ENCODE measurements at regions not wholly inside any gene's neighbourhood (a gene's known extent, or its start where the extent isn't known, plus 50 kb on each side); places are given as distances from the start of the nearest gene placed in this dataset.

DNA sequence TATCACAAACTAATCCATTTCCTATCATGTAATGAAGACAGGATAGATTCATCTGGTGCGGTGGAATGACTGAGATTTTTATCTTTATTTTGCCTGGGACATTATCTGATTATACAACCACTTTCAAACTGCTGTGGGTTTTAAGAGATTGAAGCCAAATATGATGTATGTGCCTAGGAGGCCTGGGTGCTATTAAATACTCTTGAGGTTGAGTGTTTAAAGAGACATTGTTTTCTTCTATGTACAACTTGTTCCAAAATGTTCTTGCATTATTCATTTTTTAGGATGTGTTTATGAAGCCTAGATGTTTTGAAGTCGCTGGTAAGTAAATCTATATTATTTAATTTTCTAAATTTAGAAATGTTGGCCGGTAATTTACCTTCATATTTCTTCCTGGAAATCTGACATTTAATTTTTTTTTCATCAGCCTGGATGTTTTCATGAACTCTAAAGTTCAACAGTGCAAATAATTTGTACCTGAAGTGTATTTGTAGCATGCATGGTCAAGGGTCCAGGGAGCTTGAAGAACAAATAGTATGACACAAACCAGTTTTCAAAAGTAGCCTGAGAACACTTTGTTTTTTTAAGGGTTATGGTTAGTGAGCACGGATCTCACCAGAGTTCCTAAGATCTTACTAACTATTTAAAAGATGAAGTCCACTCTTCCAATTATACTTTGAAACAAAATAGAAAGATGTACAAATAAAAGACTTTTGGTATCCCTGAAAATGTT is 72.8 kb upstream of the ATP8A1 start:
- in situ Hi-C loops (cut with MboI; ENCODE audit: low sequenced_read_pairs): no loop called here
- ATAC-seq (ENCODE audit: low read depth): no peak

More for the DNA sequence above, 72.8 kb upstream of the ATP8A1 start:
- Histone ChIP-seq H3K4me3 (ENCODE audit: insufficient read depth, low read depth, low read length) (no peak overlapping the region), H3K4ac (ENCODE audit: low read depth, low read length) (no peak overlapping the region), H4K91ac (ENCODE audit: insufficient read depth, low read depth, low read length) (no peak overlapping the region), H3K27ac (ENCODE audit: insufficient read depth, low read length) (no peak overlapping the region), H3K9ac (ENCODE audit: low read depth, low read length) (no peak overlapping the region), H3K36me3 (ENCODE audit: control insufficient read depth, insufficient read depth, low read length) (no peaks in the 10 kb centered on the region), H2AK9ac (replicated peaks; ENCODE audit: low read depth, low read length, poor library complexity) (no peak overlapping the region), H3K23ac (ENCODE audit: low read depth, low read length) (no peak overlapping the region), H2BK5ac (ENCODE audit: low read depth, low read length, poor library complexity, severe bottlenecking) (no peak overlapping the region), H2AK5ac (ENCODE audit: low read depth, low read length) (no peak overlapping the region), H2BK120ac (ENCODE audit: low read depth, low read length) (no peak overlapping the region), H3K4me2 (ENCODE audit: low read depth, low read length) (no peak overlapping the region), H4K5ac (ENCODE audit: low read depth, low read length) (no peak overlapping the region), H3K27me3 (ENCODE audit: control insufficient read depth, insufficient read depth, low read length) (no peaks in the 10 kb centered on the region), H3K18ac (ENCODE audit: low read depth, low read length) (no peak overlapping the region), H3K79me1 (ENCODE audit: low read depth in 1 of 2, low read length in 2 of 2) (no peaks in the 10 kb centered on the region), H3K56ac (ENCODE audit: extremely low read depth, insufficient read depth, low read length) (no peak overlapping the region), H2BK20ac (ENCODE audit: low read depth, low read length) (no peak overlapping the region), H2BK15ac (ENCODE audit: low read depth, low read length) (no peak overlapping the region), H3K9me1 (ENCODE audit: insufficient read depth, low read length) (no peaks in the 10 kb centered on the region), H4K8ac (ENCODE audit: low read depth in 2 of 2, low read length in 2 of 2) (no peak overlapping the region), H3K14ac (replicated peaks; ENCODE audit: low read depth, low read length) (no peak overlapping the region), H4K20me1 (ENCODE audit: insufficient read depth, low read length) (no peaks in the 10 kb centered on the region), H3K9me3 (ENCODE audit: control insufficient read depth, insufficient read depth, low read length) (no peaks in the 10 kb centered on the region), H3K4me1 (ENCODE audit: control insufficient read depth, insufficient read depth, low read length) (no peaks in the 10 kb centered on the region), H2AFZ (replicated peaks; ENCODE audit: low read length, poor library complexity) (no peak overlapping the region)
- TF ChIP-seq SMC3 (IDR thresholded peaks at IDR 0.05; ENCODE audit: low read depth, low read length) (no peak), CEBPB (IDR thresholded peaks at IDR 0.05; ENCODE audit: low read depth, low read length) (no peak), RFX5 (IDR thresholded peaks at IDR 0.05; ENCODE audit: low read depth, low read length) (no peak), RAD21 (IDR thresholded peaks at IDR 0.05; ENCODE audit: low read length) (no peak), RCOR1 (IDR thresholded peaks at IDR 0.05; ENCODE audit: insufficient replicate concordance, low read length) (no peak), CHD1 (IDR thresholded peaks at IDR 0.05; ENCODE audit: low read depth, low read length) (no peak), MAFK (IDR thresholded peaks at IDR 0.05; ENCODE audit: low read depth, low read length) (no peak)
- TF ChIP-seq, protein P1, sequence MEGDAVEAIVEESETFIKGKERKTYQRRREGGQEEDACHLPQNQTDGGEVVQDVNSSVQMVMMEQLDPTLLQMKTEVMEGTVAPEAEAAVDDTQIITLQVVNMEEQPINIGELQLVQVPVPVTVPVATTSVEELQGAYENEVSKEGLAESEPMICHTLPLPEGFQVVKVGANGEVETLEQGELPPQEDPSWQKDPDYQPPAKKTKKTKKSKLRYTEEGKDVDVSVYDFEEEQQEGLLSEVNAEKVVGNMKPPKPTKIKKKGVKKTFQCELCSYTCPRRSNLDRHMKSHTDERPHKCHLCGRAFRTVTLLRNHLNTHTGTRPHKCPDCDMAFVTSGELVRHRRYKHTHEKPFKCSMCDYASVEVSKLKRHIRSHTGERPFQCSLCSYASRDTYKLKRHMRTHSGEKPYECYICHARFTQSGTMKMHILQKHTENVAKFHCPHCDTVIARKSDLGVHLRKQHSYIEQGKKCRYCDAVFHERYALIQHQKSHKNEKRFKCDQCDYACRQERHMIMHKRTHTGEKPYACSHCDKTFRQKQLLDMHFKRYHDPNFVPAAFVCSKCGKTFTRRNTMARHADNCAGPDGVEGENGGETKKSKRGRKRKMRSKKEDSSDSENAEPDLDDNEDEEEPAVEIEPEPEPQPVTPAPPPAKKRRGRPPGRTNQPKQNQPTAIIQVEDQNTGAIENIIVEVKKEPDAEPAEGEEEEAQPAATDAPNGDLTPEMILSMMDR (conservative IDR thresholded peaks at IDR 0.05; ENCODE audit: low read depth, low read length): no peak
- no peak for DNase-seq
- WGBS, 2 experiments (ENCODE audit: extremely low coverage in 2 of 2, insufficient read length in 1 of 2): no CpG with 5 or more reads among the region's 4 CpGs
- dilution Hi-C loops (cut with HindIII; ENCODE audit: low sequenced_read_pairs, unreplicated experiment) (no loop called here), intact Hi-C loops (cut with micrococcal nuclease) (no loop called here)
- BruUV-seq (replicated peaks): no TSS peak
- ChIA-PET POLR2A (ENCODE audit: unreplicated experiment) (no interaction called here), CTCF (no interaction called here)

All from IMR-90 (cell line).